GM12878 (cell line): ENCODE measurements at regions not wholly inside any gene's neighbourhood (a gene's known extent, or its start where the extent isn't known, plus 50 kb on each side); places are given as distances from the start of the nearest gene placed in this dataset.

Source experiments
- BCL11A ChIP-seq: IDR thresholded peaks from 2 replicates; pipeline ENCODE4 v1.6.1; 2011; ENCODE audit warnings: low read depth, low read length
- CBX3 ChIP-seq: fragments of 200-600 bp; sonication (generic); IDR thresholded peaks from 2 replicates; pipeline ENCODE4 v1.6.1; 2016; ENCODE audit warnings: low read depth, borderline replicate concordance
- IKZF1 ChIP-seq: fragments of 450-650 bp; conservative IDR thresholded peaks from 2 replicates; pipeline ENCODE4 v1.6.1; 2017; ENCODE audit warnings: antibody characterized with exemption, mild to moderate bottlenecking
- YBX1 ChIP-seq: fragments of 450-650 bp; IDR thresholded peaks from 2 replicates; pipeline ENCODE4 v1.6.1; 2016; ENCODE audit warnings: antibody characterized with exemption
- TF ChIP-seq, protein P1 (sequence below): IDR thresholded peaks from 2 replicates; pipeline ENCODE4 v1.6.1; 2012; ENCODE audit warnings: improper control_type of control experiment, low read depth, low read length; ENCODE audit not compliant: insufficient replicate concordance
- TF ChIP-seq, protein P2 (sequence below): fragments of 450-650 bp; IDR thresholded peaks from 2 replicates; pipeline ENCODE4 v1.6.1; 2018; ENCODE audit warnings: mild to moderate bottlenecking, low read depth, moderate library complexity; ENCODE audit not compliant: partially characterized antibody
- TF ChIP-seq, protein P3 (sequence below): fragments of 450-650 bp; formaldehyde crosslinking; IDR thresholded peaks from 2 replicates; pipeline ENCODE4 v1.4.0; 2022; ENCODE audit warnings: mild to moderate bottlenecking, moderate library complexity
- TF ChIP-seq, protein P4 (sequence below): fragments of 450-650 bp; IDR thresholded peaks from 2 replicates; pipeline ENCODE4 v1.6.1; 2016; ENCODE audit warnings: mild to moderate bottlenecking, moderate library complexity, borderline replicate concordance

DNA sequence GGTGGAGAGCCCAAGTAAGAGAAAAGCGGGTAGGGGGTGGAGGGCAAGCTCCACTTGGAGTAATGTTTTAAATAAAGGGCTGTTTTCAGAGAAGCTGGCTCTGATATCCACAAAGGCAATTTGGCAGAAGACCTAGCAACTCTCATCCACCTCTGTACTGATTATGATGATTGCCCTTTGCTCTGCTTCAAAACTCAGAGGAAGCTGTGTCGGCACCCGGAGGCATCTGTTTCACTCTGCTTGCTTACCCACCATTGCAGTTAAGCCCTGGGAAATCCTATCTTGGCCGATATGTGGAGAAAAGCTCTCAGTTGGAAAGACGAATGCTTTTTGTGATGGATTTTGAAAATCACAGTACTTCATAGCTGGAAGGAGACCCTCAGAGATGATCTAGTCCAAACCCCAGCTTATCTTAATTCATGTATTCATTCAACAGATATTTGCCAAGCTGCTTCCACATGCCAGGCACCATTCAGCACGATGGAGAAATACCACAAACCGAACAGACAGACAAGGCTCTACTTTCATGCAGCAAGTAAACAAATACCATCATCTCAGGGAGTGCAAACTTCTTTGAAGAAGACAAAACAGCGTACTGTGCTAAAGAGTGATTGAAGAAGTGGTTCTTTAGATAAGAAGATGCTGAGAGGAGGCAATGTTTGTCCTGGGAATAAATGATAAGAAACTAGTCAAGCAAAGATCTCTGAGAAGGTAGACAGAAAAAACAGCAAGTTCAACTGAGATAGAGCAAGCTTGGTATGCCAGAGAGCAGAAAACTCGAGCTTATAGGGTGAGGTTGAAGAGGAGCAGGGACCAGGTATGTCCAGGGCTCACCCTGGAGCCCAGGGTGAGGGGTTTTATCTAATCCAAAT lies 140.4 kb upstream of the SPDL1 start (continued):
- TF ChIP-seq, protein P1, sequence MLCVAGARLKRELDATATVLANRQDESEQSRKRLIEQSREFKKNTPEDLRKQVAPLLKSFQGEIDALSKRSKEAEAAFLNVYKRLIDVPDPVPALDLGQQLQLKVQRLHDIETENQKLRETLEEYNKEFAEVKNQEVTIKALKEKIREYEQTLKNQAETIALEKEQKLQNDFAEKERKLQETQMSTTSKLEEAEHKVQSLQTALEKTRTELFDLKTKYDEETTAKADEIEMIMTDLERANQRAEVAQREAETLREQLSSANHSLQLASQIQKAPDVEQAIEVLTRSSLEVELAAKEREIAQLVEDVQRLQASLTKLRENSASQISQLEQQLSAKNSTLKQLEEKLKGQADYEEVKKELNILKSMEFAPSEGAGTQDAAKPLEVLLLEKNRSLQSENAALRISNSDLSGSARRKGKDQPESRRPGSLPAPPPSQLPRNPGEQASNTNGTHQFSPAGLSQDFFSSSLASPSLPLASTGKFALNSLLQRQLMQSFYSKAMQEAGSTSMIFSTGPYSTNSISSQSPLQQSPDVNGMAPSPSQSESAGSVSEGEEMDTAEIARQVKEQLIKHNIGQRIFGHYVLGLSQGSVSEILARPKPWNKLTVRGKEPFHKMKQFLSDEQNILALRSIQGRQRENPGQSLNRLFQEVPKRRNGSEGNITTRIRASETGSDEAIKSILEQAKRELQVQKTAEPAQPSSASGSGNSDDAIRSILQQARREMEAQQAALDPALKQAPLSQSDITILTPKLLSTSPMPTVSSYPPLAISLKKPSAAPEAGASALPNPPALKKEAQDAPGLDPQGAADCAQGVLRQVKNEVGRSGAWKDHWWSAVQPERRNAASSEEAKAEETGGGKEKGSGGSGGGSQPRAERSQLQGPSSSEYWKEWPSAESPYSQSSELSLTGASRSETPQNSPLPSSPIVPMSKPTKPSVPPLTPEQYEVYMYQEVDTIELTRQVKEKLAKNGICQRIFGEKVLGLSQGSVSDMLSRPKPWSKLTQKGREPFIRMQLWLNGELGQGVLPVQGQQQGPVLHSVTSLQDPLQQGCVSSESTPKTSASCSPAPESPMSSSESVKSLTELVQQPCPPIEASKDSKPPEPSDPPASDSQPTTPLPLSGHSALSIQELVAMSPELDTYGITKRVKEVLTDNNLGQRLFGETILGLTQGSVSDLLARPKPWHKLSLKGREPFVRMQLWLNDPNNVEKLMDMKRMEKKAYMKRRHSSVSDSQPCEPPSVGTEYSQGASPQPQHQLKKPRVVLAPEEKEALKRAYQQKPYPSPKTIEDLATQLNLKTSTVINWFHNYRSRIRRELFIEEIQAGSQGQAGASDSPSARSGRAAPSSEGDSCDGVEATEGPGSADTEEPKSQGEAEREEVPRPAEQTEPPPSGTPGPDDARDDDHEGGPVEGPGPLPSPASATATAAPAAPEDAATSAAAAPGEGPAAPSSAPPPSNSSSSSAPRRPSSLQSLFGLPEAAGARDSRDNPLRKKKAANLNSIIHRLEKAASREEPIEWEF, result no peak
- TF ChIP-seq, protein P2, sequence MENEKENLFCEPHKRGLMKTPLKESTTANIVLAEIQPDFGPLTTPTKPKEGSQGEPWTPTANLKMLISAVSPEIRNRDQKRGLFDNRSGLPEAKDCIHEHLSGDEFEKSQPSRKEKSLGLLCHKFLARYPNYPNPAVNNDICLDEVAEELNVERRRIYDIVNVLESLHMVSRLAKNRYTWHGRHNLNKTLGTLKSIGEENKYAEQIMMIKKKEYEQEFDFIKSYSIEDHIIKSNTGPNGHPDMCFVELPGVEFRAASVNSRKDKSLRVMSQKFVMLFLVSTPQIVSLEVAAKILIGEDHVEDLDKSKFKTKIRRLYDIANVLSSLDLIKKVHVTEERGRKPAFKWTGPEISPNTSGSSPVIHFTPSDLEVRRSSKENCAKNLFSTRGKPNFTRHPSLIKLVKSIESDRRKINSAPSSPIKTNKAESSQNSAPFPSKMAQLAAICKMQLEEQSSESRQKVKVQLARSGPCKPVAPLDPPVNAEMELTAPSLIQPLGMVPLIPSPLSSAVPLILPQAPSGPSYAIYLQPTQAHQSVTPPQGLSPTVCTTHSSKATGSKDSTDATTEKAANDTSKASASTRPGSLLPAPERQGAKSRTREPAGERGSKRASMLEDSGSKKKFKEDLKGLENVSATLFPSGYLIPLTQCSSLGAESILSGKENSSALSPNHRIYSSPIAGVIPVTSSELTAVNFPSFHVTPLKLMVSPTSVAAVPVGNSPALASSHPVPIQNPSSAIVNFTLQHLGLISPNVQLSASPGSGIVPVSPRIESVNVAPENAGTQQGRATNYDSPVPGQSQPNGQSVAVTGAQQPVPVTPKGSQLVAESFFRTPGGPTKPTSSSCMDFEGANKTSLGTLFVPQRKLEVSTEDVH, result no peak
- no peak for TF ChIP-seq IKZF1
- no peak for TF ChIP-seq BCL11A
- TF ChIP-seq, protein P3, sequence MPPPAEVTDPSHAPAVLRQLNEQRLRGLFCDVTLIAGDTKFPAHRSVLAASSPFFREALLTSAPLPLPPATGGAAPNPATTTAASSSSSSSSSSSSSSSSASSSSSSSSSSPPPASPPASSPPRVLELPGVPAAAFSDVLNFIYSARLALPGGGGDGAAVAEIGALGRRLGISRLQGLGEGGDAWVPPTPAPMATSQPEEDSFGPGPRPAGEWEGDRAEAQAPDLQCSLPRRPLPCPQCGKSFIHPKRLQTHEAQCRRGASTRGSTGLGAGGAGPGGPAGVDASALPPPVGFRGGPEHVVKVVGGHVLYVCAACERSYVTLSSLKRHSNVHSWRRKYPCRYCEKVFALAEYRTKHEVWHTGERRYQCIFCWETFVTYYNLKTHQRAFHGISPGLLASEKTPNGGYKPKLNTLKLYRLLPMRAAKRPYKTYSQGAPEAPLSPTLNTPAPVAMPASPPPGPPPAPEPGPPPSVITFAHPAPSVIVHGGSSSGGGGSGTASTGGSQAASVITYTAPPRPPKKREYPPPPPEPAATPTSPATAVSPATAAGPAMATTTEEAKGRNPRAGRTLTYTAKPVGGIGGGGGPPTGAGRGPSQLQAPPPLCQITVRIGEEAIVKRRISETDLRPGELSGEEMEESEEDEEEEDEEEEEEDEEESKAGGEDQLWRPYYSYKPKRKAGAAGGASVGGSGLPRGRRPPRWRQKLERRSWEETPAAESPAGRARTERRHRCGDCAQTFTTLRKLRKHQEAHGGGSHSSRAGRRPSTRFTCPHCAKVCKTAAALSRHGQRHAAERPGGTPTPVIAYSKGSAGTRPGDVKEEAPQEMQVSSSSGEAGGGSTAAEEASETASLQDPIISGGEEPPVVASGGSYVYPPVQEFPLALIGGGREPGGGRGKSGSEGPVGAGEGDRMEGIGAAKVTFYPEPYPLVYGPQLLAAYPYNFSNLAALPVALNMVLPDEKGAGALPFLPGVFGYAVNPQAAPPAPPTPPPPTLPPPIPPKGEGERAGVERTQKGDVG (CRISPR knock-in tag), result no peak
- no peak for TF ChIP-seq CBX3
- TF ChIP-seq, protein P4, sequence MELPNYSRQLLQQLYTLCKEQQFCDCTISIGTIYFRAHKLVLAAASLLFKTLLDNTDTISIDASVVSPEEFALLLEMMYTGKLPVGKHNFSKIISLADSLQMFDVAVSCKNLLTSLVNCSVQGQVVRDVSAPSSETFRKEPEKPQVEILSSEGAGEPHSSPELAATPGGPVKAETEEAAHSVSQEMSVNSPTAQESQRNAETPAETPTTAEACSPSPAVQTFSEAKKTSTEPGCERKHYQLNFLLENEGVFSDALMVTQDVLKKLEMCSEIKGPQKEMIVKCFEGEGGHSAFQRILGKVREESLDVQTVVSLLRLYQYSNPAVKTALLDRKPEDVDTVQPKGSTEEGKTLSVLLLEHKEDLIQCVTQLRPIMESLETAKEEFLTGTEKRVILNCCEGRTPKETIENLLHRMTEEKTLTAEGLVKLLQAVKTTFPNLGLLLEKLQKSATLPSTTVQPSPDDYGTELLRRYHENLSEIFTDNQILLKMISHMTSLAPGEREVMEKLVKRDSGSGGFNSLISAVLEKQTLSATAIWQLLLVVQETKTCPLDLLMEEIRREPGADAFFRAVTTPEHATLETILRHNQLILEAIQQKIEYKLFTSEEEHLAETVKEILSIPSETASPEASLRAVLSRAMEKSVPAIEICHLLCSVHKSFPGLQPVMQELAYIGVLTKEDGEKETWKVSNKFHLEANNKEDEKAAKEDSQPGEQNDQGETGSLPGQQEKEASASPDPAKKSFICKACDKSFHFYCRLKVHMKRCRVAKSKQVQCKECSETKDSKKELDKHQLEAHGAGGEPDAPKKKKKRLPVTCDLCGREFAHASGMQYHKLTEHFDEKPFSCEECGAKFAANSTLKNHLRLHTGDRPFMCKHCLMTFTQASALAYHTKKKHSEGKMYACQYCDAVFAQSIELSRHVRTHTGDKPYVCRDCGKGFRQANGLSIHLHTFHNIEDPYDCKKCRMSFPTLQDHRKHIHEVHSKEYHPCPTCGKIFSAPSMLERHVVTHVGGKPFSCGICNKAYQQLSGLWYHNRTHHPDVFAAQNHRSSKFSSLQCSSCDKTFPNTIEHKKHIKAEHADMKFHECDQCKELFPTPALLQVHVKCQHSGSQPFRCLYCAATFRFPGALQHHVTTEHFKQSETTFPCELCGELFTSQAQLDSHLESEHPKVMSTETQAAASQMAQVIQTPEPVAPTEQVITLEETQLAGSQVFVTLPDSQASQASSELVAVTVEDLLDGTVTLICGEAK, result no peak
- TF ChIP-seq YBX1, result no peak
